Cardiac fibroblast (primary cell): ENCODE measurements at regions not wholly inside any gene's neighbourhood (a gene's known extent, or its start where the extent isn't known, plus 50 kb on each side); places are given as distances from the start of the nearest gene placed in this dataset.

Source experiments
- DNase-seq, 2 donors: peaks; one replicate each; pipeline versions ENCODE4 v3.0.0 to v3.0.0-alpha.2; 2010; ENCODE audit warnings: low read depth in 2 of 2
- H3K4me3 ChIP-seq, 2 donors: replicated peaks in 1 of 2; 1 replicate in 1 of 2; 2 replicates in 1 of 2; pipeline ENCODE4 v1.5.1; 2011; ENCODE audit warnings: low read depth in 2 of 2, low read length in 2 of 2, mild to moderate bottlenecking in 2 of 2, moderate library complexity in 1 of 2
- CTCF ChIP-seq: IDR thresholded peaks from one replicate; pipeline ENCODE4 v1.5.1; 2011; ENCODE audit warnings: low read depth, mild to moderate bottlenecking, low read length, inconsistent platforms

- no peak for TF ChIP-seq CTCF
- no peak overlapping the region for H3K4me3 ChIP-seq
Observed at GRCh38 chr19:30223866-30224688, 148.1 kb upstream of the ZNF536 start.

GRCh38 chr19:30224689-30225606 is 147.2 kb upstream of the ZNF536 start:
- DNase-seq = no peak
- no peak for TF ChIP-seq CTCF
- no peak overlapping the region for H3K4me3 ChIP-seq

More at GRCh38 chr19:30223866-30224688, 148.1 kb upstream of the ZNF536 start:
- DNase-seq = no peak

- no peak for DNase-seq
- TF ChIP-seq CTCF = no peak
- H3K4me3 ChIP-seq = no peak overlapping the region
Observed at GRCh38 chr19:30225676-30226463, 146.3 kb upstream of the ZNF536 start.

GRCh38 chr19:30226464-30227011 is 145.6 kb upstream of the ZNF536 start:
- DNase-seq = no peak
- TF ChIP-seq CTCF = no peak
- no peak overlapping the region for H3K4me3 ChIP-seq

GRCh38 chr19:30227012-30227621 is 145.1 kb upstream of the ZNF536 start:
- no peak for DNase-seq
- TF ChIP-seq CTCF = no peak

More at GRCh38 chr19:30227012-30227621, 145.1 kb upstream of the ZNF536 start:
- H3K4me3 ChIP-seq = peak overlapping the region; percentile 54 to 55
